OCI-LY1 (cell line): ENCODE measurements at regions not wholly inside any gene's neighbourhood (a gene's known extent, or its start where the extent isn't known, plus 50 kb on each side); places are given as distances from the start of the nearest gene placed in this dataset.

ENCODE experiments used
- H2AFZ ChIP-seq: fragments of 200-600 bp; sonication (generic), shearing (Covaris generic); 2 replicates; pipeline ENCODE4 v1.6.0; 2014; ENCODE audit warnings: antibody characterized with exemption, mild to moderate bottlenecking, low read length
- H3F3A ChIP-seq: fragments of 200-600 bp; sonication (generic), shearing (Covaris generic); 2 replicates; pipeline ENCODE4 v1.6.0; 2014; ENCODE audit warnings: mild to moderate bottlenecking, antibody characterized with exemption, low read length, moderate library complexity; ENCODE audit not compliant: insufficient read depth
- H3K27ac ChIP-seq: fragments of 200-600 bp; sonication (generic); 2 replicates; pipeline ENCODE4 v1.5.1; 2014; ENCODE audit warnings: low read length, mixed run types, mild to moderate bottlenecking, low read depth; ENCODE audit not compliant: poor library complexity, severe bottlenecking
- H3K27me3 ChIP-seq: fragments of 200-600 bp; sonication (generic); 2 replicates; pipeline ENCODE4 v1.6.0; 2014; ENCODE audit warnings: antibody characterized with exemption, mild to moderate bottlenecking, low read length, moderate library complexity; ENCODE audit not compliant: insufficient read depth
- H3K36me3 ChIP-seq: fragments of 200-600 bp; sonication (generic); 2 replicates; pipeline ENCODE4 v1.6.1; 2014; ENCODE audit warnings: mild to moderate bottlenecking, antibody characterized with exemption, low read length, moderate library complexity, mixed read lengths; ENCODE audit not compliant: insufficient read depth
- H3K4me1 ChIP-seq: fragments of 200-600 bp; sonication (generic); 2 replicates; pipeline ENCODE4 v1.5.1; 2014; ENCODE audit warnings: mild to moderate bottlenecking, low read length, moderate library complexity; ENCODE audit not compliant: insufficient read depth, severe bottlenecking
- H3K4me2 ChIP-seq: fragments of 200-600 bp; sonication (generic), shearing (Covaris generic); 2 replicates; pipeline ENCODE4 v1.6.1; 2014; ENCODE audit warnings: low read length
- H3K4me3 ChIP-seq: fragments of 200-600 bp; sonication (generic); 2 replicates; pipeline ENCODE4 v1.5.1; 2014; ENCODE audit warnings: low read length, low read depth, mild to moderate bottlenecking, mixed read lengths; ENCODE audit not compliant: poor library complexity, severe bottlenecking
- H3K79me2 ChIP-seq: fragments of 200-600 bp; shearing (Covaris generic); 2 replicates; pipeline ENCODE4 v1.6.1; 2016; ENCODE audit warnings: mixed run types, low read length, mixed read lengths; ENCODE audit not compliant: insufficient read depth
- H3K9ac ChIP-seq: fragments of 200-600 bp; sonication (generic), shearing (Covaris generic); 2 replicates; pipeline ENCODE4 v1.6.1; 2014; ENCODE audit warnings: mild to moderate bottlenecking, low read length, mixed read lengths
- H3K9me2 ChIP-seq: fragments of 200-600 bp; sonication (generic), shearing (Covaris generic); 2 replicates; pipeline ENCODE4 v1.6.1; 2014; ENCODE audit warnings: low read depth, mild to moderate bottlenecking, low read length, mixed read lengths
- H3K9me3 ChIP-seq: fragments of 200-600 bp; shearing (Covaris generic); 2 replicates; pipeline ENCODE4 v1.6.1; 2014; ENCODE audit warnings: low read length, mixed read lengths
- H4K20me1 ChIP-seq: fragments of 200-600 bp; sonication (generic), shearing (Covaris generic); 2 replicates; pipeline ENCODE4 v1.6.0; 2016; ENCODE audit warnings: mild to moderate bottlenecking, low read length; ENCODE audit not compliant: insufficient read depth
- CTCF ChIP-seq: fragments of 200-600 bp; sonication (generic), shearing (Covaris generic); IDR thresholded peaks from 2 replicates; pipeline ENCODE4 v1.5.1; 2017; ENCODE audit warnings: mild to moderate bottlenecking, antibody characterized with exemption, low read length, moderate library complexity, mixed read lengths
- EZH2 ChIP-seq: fragments of 200-600 bp; sonication (generic), shearing (Covaris generic); IDR thresholded peaks from 2 replicates; pipeline ENCODE4 v1.8.0; 2017; ENCODE audit warnings: borderline replicate concordance, mixed run types, mild to moderate bottlenecking, antibody characterized with exemption, low read length, moderate library complexity, mixed read lengths

- H3K9me3 ChIP-seq: no peaks in the 10 kb centered on the region
- H3K4me3 ChIP-seq: no peak overlapping the region
- H3K4me1 ChIP-seq: no peaks in the 10 kb centered on the region
- TF ChIP-seq EZH2 (no peak), CTCF (no peak)
- H3K27ac ChIP-seq: no peak overlapping the region
- H3K79me2 ChIP-seq: no peaks in the 10 kb centered on the region
- H3K9me2 ChIP-seq: no peaks in the 10 kb centered on the region
- no peak overlapping the region for H3K4me2 ChIP-seq
- no peaks in the 10 kb centered on the region for H4K20me1 ChIP-seq
- H3K9ac ChIP-seq: no peak overlapping the region
- no peaks in the 10 kb centered on the region for H3K36me3 ChIP-seq
- H2AFZ ChIP-seq: no peak overlapping the region
- no peaks in the 10 kb centered on the region for H3F3A ChIP-seq
- H3K27me3 ChIP-seq: peaks cover 11% of the 10 kb centered on the region; the same call in 1 of the 2 replicates
Measured at GRCh38 chr15:70164156-70164900, 66.6 kb upstream of the TLE3 start.

GRCh38 chr15:70160803-70161565, 63.3 kb upstream of the TLE3 start:
- no peaks in the 10 kb centered on the region for H4K20me1 ChIP-seq
- no peak overlapping the region for H3K4me2 ChIP-seq
- H2AFZ ChIP-seq: no peak overlapping the region
- H3K27me3 ChIP-seq: peaks cover 2% of the 10 kb centered on the region; the same call in 1 of the 2 replicates
- H3K9ac ChIP-seq: no peak overlapping the region
- no peaks in the 10 kb centered on the region for H3F3A ChIP-seq
- no peaks in the 10 kb centered on the region for H3K9me2 ChIP-seq
- H3K79me2 ChIP-seq: no peaks in the 10 kb centered on the region
- TF ChIP-seq EZH2 (no peak), CTCF (no peak)
- H3K36me3 ChIP-seq: no peaks in the 10 kb centered on the region
- no peaks in the 10 kb centered on the region for H3K4me1 ChIP-seq
- no peak overlapping the region for H3K27ac ChIP-seq
- no peak overlapping the region for H3K4me3 ChIP-seq
- H3K9me3 ChIP-seq: no peaks in the 10 kb centered on the region

GRCh38 chr15:70160267-70160666, 62.5 kb upstream of the TLE3 start:
- no peak overlapping the region for H3K9ac ChIP-seq
- H3F3A ChIP-seq: no peaks in the 10 kb centered on the region
- no peak for TF ChIP-seq EZH2
- no peak for TF ChIP-seq CTCF
- H3K27ac ChIP-seq: no peak overlapping the region
- H3K9me2 ChIP-seq: no peaks in the 10 kb centered on the region
- H3K4me1 ChIP-seq: no peaks in the 10 kb centered on the region
- no peaks in the 10 kb centered on the region for H3K79me2 ChIP-seq
- no peaks in the 10 kb centered on the region for H4K20me1 ChIP-seq
- no peaks in the 10 kb centered on the region for H3K9me3 ChIP-seq
- H2AFZ ChIP-seq: no peak overlapping the region
- H3K36me3 ChIP-seq: no peaks in the 10 kb centered on the region
- H3K4me3 ChIP-seq: no peak overlapping the region
- no peak overlapping the region for H3K4me2 ChIP-seq
- H3K27me3 ChIP-seq: peaks cover 2% of the 10 kb centered on the region; the same call in 1 of the 2 replicates
